Right lobe of liver (tissue), 4 donors: ENCODE measurements at regions not wholly inside any gene's neighbourhood (a gene's known extent, or its start where the extent isn't known, plus 50 kb on each side); places are given as distances from the start of the nearest gene placed in this dataset.

Experiments
- CTCF ChIP-seq, 4 donors: fragments of 200-600 bp in 3 of 4; fragments of 450-650 bp in 1 of 4; IDR thresholded peaks; one replicate each; pipeline versions ENCODE4 v1.5.1 to v1.8.0; 2016 to 2022; ENCODE audit warnings: antibody characterized with exemption in 4 of 4, mild to moderate bottlenecking in 2 of 4
- POLR2A ChIP-seq: fragments of 450-650 bp; IDR thresholded peaks from one replicate; pipeline ENCODE4 v1.6.1; 2017; ENCODE audit warnings: antibody characterized with exemption, mild to moderate bottlenecking
- donor health status: DM: no; HTN: no; CAD: no.
- donor health status: DM: no; HTN: no; CAD: no.
- donor health status: DM: no; HTN: yes; CAD: no.

- TF ChIP-seq CTCF (IDR thresholded peaks at IDR 0.05): no peak
- TF ChIP-seq POLR2A: no peak
Measured at GRCh38 chr1:195335541-195335940, 1272.7 kb downstream of the KCNT2 start.
